GM12878 (cell line): ENCODE measurements at regions not wholly inside any gene's neighbourhood (a gene's known extent, or its start where the extent isn't known, plus 50 kb on each side); places are given as distances from the start of the nearest gene placed in this dataset.

Source experiments
- CHD2 ChIP-seq: IDR thresholded peaks from 2 replicates; pipeline ENCODE4 v1.6.1; 2011; ENCODE audit warnings: low read depth, low read length, improper control_type of control experiment, borderline replicate concordance
- FOXM1 ChIP-seq: IDR thresholded peaks from 2 replicates; pipeline ENCODE4 v1.6.1; 2012; ENCODE audit warnings: low read depth, mild to moderate bottlenecking, inconsistent platforms, low read length, moderate library complexity
- HDAC2 ChIP-seq: fragments of 200-600 bp; sonication (generic); IDR thresholded peaks from 2 replicates; pipeline ENCODE4 v1.6.1; 2017
- MYC ChIP-seq: IDR thresholded peaks from 2 replicates; pipeline ENCODE4 v1.6.1; 2011; ENCODE audit warnings: mild to moderate bottlenecking, low read length, moderate library complexity, inconsistent platforms; ENCODE audit not compliant: insufficient read depth, insufficient replicate concordance, insufficient read length, severe bottlenecking
- POLR2A ChIP-seq: IDR thresholded peaks from 2 replicates; pipeline ENCODE4 v1.6.1; 2011; ENCODE audit warnings: low read depth, mild to moderate bottlenecking, low read length
- SP1 ChIP-seq: IDR thresholded peaks from one replicate; pipeline ENCODE4 v1.6.1; 2011; ENCODE audit warnings: low read depth, low read length
- TAF1 ChIP-seq: IDR thresholded peaks from 2 replicates; pipeline ENCODE4 v1.6.1; 2011; ENCODE audit warnings: mild to moderate bottlenecking, low read depth, low read length, borderline replicate concordance
- TARDBP ChIP-seq: IDR thresholded peaks from 2 replicates; pipeline ENCODE4 v1.6.1; 2016; ENCODE audit warnings: borderline replicate concordance
- TF ChIP-seq, protein P1 (sequence below): fragments of 150-350 bp; IDR thresholded peaks from 2 replicates; pipeline ENCODE4 v1.6.1; 2016; ENCODE audit warnings: low read depth, low read length
- TF ChIP-seq, protein P2 (sequence below), 3 experiments: IDR thresholded peaks in 2 of 3; conservative IDR thresholded peaks in 1 of 3; 2 replicates each; pipeline ENCODE4 v1.5.1; 2011; ENCODE audit warnings: low read depth in 3 of 3, low read length in 3 of 3, mild to moderate bottlenecking in 3 of 3, control low read depth in 2 of 3, moderate library complexity in 2 of 3, inconsistent platforms in 1 of 3, mixed read lengths in 1 of 3; ENCODE audit not compliant: control insufficient read depth in 2 of 3, insufficient read depth in 1 of 3; ENCODE audit errors: extremely low read depth in 1 of 3
- TF ChIP-seq, protein P3 (sequence below): IDR thresholded peaks from 2 replicates; pipeline ENCODE4 v1.6.1; 2012; ENCODE audit warnings: mild to moderate bottlenecking, low read depth, low read length
- TF ChIP-seq, protein P4 (sequence below): fragments of 450-650 bp; IDR thresholded peaks from 2 replicates; pipeline ENCODE4 v1.6.1; 2016; ENCODE audit warnings: mild to moderate bottlenecking, moderate library complexity, borderline replicate concordance
- TF ChIP-seq, protein P5 (sequence below): fragments of 450-650 bp; IDR thresholded peaks from 2 replicates; pipeline ENCODE4 v1.6.1; 2017; ENCODE audit warnings: mild to moderate bottlenecking, moderate library complexity

DNA sequence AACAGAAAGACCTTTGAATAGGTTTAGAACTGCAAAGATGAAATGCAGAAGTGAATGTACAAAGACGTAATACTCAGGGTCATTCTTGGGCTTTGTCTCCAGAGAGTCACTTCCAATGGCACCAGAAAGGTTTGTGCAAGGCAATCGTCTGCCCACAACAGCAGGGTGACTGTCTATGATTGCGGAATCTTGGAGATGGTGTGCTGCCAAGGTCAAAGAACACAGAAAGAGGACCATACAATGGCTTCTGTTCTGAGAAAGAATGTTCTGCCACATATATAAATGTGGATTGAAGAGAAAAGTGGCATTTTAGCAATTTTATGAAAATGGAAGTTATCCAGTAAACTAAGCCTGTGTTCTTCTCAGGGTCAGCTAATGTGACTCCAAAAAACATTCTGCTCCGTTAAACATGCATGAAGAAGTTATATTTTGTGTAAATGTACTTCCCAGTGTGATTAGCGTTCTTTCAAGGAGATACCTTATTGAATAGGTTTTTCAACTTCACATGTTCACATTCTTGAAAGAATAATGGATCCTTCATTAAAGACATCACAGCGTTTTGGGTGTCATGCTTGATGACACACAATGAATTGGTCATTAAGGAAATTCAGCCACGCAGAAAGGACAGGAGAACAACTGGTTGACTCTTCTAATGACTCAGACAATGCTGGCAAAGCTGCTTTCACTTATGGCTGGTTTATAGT is 73.4 kb upstream of the CDH6 start:
- TF ChIP-seq FOXM1 (no peak), CHD2 (no peak), TARDBP (no peak), POLR2A (no peak), SP1 (no peak), MYC (no peak), TAF1 (no peak), HDAC2 (no peak)
- TF ChIP-seq, protein P1, sequence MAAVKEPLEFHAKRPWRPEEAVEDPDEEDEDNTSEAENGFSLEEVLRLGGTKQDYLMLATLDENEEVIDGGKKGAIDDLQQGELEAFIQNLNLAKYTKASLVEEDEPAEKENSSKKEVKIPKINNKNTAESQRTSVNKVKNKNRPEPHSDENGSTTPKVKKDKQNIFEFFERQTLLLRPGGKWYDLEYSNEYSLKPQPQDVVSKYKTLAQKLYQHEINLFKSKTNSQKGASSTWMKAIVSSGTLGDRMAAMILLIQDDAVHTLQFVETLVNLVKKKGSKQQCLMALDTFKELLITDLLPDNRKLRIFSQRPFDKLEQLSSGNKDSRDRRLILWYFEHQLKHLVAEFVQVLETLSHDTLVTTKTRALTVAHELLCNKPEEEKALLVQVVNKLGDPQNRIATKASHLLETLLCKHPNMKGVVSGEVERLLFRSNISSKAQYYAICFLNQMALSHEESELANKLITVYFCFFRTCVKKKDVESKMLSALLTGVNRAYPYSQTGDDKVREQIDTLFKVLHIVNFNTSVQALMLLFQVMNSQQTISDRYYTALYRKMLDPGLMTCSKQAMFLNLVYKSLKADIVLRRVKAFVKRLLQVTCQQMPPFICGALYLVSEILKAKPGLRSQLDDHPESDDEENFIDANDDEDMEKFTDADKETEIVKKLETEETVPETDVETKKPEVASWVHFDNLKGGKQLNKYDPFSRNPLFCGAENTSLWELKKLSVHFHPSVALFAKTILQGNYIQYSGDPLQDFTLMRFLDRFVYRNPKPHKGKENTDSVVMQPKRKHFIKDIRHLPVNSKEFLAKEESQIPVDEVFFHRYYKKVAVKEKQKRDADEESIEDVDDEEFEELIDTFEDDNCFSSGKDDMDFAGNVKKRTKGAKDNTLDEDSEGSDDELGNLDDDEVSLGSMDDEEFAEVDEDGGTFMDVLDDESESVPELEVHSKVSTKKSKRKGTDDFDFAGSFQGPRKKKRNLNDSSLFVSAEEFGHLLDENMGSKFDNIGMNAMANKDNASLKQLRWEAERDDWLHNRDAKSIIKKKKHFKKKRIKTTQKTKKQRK, result no peak
- TF ChIP-seq, protein P2, sequence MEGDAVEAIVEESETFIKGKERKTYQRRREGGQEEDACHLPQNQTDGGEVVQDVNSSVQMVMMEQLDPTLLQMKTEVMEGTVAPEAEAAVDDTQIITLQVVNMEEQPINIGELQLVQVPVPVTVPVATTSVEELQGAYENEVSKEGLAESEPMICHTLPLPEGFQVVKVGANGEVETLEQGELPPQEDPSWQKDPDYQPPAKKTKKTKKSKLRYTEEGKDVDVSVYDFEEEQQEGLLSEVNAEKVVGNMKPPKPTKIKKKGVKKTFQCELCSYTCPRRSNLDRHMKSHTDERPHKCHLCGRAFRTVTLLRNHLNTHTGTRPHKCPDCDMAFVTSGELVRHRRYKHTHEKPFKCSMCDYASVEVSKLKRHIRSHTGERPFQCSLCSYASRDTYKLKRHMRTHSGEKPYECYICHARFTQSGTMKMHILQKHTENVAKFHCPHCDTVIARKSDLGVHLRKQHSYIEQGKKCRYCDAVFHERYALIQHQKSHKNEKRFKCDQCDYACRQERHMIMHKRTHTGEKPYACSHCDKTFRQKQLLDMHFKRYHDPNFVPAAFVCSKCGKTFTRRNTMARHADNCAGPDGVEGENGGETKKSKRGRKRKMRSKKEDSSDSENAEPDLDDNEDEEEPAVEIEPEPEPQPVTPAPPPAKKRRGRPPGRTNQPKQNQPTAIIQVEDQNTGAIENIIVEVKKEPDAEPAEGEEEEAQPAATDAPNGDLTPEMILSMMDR (IDR thresholded peaks at IDR 0.05 in 2 of 3, conservative IDR thresholded peaks at IDR 0.05 in 1 of 3; ENCODE audit: control insufficient read depth in 2 of 3, extremely low read depth in 1 of 3, insufficient read depth in 1 of 3, low read depth in 3 of 3, low read length in 3 of 3), result no peak
- TF ChIP-seq, protein P3, sequence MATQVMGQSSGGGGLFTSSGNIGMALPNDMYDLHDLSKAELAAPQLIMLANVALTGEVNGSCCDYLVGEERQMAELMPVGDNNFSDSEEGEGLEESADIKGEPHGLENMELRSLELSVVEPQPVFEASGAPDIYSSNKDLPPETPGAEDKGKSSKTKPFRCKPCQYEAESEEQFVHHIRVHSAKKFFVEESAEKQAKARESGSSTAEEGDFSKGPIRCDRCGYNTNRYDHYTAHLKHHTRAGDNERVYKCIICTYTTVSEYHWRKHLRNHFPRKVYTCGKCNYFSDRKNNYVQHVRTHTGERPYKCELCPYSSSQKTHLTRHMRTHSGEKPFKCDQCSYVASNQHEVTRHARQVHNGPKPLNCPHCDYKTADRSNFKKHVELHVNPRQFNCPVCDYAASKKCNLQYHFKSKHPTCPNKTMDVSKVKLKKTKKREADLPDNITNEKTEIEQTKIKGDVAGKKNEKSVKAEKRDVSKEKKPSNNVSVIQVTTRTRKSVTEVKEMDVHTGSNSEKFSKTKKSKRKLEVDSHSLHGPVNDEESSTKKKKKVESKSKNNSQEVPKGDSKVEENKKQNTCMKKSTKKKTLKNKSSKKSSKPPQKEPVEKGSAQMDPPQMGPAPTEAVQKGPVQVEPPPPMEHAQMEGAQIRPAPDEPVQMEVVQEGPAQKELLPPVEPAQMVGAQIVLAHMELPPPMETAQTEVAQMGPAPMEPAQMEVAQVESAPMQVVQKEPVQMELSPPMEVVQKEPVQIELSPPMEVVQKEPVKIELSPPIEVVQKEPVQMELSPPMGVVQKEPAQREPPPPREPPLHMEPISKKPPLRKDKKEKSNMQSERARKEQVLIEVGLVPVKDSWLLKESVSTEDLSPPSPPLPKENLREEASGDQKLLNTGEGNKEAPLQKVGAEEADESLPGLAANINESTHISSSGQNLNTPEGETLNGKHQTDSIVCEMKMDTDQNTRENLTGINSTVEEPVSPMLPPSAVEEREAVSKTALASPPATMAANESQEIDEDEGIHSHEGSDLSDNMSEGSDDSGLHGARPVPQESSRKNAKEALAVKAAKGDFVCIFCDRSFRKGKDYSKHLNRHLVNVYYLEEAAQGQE, result no peak
- TF ChIP-seq, protein P4, sequence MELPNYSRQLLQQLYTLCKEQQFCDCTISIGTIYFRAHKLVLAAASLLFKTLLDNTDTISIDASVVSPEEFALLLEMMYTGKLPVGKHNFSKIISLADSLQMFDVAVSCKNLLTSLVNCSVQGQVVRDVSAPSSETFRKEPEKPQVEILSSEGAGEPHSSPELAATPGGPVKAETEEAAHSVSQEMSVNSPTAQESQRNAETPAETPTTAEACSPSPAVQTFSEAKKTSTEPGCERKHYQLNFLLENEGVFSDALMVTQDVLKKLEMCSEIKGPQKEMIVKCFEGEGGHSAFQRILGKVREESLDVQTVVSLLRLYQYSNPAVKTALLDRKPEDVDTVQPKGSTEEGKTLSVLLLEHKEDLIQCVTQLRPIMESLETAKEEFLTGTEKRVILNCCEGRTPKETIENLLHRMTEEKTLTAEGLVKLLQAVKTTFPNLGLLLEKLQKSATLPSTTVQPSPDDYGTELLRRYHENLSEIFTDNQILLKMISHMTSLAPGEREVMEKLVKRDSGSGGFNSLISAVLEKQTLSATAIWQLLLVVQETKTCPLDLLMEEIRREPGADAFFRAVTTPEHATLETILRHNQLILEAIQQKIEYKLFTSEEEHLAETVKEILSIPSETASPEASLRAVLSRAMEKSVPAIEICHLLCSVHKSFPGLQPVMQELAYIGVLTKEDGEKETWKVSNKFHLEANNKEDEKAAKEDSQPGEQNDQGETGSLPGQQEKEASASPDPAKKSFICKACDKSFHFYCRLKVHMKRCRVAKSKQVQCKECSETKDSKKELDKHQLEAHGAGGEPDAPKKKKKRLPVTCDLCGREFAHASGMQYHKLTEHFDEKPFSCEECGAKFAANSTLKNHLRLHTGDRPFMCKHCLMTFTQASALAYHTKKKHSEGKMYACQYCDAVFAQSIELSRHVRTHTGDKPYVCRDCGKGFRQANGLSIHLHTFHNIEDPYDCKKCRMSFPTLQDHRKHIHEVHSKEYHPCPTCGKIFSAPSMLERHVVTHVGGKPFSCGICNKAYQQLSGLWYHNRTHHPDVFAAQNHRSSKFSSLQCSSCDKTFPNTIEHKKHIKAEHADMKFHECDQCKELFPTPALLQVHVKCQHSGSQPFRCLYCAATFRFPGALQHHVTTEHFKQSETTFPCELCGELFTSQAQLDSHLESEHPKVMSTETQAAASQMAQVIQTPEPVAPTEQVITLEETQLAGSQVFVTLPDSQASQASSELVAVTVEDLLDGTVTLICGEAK, result no peak
- TF ChIP-seq, protein P5, sequence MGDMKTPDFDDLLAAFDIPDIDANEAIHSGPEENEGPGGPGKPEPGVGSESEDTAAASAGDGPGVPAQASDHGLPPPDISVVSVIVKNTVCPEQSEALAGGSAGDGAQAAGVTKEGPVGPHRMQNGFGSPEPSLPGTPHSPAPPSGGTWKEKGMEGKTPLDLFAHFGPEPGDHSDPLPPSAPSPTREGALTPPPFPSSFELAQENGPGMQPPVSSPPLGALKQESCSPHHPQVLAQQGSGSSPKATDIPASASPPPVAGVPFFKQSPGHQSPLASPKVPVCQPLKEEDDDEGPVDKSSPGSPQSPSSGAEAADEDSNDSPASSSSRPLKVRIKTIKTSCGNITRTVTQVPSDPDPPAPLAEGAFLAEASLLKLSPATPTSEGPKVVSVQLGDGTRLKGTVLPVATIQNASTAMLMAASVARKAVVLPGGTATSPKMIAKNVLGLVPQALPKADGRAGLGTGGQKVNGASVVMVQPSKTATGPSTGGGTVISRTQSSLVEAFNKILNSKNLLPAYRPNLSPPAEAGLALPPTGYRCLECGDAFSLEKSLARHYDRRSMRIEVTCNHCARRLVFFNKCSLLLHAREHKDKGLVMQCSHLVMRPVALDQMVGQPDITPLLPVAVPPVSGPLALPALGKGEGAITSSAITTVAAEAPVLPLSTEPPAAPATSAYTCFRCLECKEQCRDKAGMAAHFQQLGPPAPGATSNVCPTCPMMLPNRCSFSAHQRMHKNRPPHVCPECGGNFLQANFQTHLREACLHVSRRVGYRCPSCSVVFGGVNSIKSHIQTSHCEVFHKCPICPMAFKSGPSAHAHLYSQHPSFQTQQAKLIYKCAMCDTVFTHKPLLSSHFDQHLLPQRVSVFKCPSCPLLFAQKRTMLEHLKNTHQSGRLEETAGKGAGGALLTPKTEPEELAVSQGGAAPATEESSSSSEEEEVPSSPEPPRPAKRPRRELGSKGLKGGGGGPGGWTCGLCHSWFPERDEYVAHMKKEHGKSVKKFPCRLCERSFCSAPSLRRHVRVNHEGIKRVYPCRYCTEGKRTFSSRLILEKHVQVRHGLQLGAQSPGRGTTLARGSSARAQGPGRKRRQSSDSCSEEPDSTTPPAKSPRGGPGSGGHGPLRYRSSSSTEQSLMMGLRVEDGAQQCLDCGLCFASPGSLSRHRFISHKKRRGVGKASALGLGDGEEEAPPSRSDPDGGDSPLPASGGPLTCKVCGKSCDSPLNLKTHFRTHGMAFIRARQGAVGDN, result no peak
